AG04450 (cell line): ENCODE measurements at regions not wholly inside any gene's neighbourhood (a gene's known extent, or its start where the extent isn't known, plus 50 kb on each side); places are given as distances from the start of the nearest gene placed in this dataset.
"Not testable (repeated sequence)": the region's sequence is repeated elsewhere in the genome, so short reads cannot be mapped to it uniquely, and the experiment has no call there.

ENCODE experiments used
- CTCF ChIA-PET: fragments of 300-600, 350-600 bp; formaldehyde crosslinking; extraction: SDS; loops from one replicate; lab custom pipeline; 2022; ENCODE audit warnings: antibody characterized with exemption, inconsistent platforms; lab: Charles Lee
- POLR2A ChIA-PET: fragments of 350-600 bp; formaldehyde crosslinking; extraction: SDS; loops from one replicate; lab custom pipeline; 2021; ENCODE audit warnings: antibody characterized with exemption, inconsistent platforms; lab: Yijun Ruan, JAX
- DNase-seq: peaks from one replicate; pipeline ENCODE4 v3.0.0-alpha.2; 2011; ENCODE audit warnings: low read depth, low spot score
- H3K27ac ChIP-seq: one replicate; pipeline ENCODE4 v1.5.1; 2012; ENCODE audit warnings: low read depth, low read length, control low read depth
- H3K27me3 ChIP-seq: one replicate; pipeline ENCODE4 v1.6.0; 2012; ENCODE audit warnings: low read length; ENCODE audit not compliant: control insufficient read depth, insufficient read depth
- H3K4me3 ChIP-seq: 2 replicates; pipeline ENCODE4 v1.5.1; 2011; ENCODE audit warnings: mild to moderate bottlenecking, low read depth, low read length, control low read depth
- H3K9me3 ChIP-seq: 2 replicates; pipeline ENCODE4 v1.5.1; 2012; ENCODE audit warnings: low read length; ENCODE audit not compliant: control insufficient read depth, insufficient read depth
- TF ChIP-seq, protein P1 (sequence below): IDR thresholded peaks from 2 replicates; pipeline ENCODE4 v1.5.1; 2011; ENCODE audit warnings: low read depth, low read length, control low read depth, inconsistent platforms

DNA sequence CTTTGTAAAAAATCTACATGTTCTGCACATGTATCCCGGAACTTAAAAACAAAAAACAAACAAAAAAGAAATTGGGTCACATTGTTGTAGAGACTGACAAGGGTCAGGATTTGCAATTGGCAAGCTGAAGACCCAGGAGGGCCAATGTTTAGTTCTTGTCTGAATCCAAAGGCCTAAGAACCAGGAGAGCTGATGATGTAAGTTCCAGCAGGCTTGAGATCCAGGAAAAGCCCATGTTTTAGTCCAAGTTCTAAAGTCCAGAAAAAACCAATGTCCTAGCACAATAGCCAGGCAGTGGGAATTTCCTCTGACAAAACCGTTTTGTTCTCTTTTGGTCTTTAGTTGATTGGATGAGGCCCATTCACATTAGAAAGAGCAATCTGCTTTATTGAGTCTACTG lies 244.9 kb downstream of the DMAC1 start:
- TF ChIP-seq, protein P1, sequence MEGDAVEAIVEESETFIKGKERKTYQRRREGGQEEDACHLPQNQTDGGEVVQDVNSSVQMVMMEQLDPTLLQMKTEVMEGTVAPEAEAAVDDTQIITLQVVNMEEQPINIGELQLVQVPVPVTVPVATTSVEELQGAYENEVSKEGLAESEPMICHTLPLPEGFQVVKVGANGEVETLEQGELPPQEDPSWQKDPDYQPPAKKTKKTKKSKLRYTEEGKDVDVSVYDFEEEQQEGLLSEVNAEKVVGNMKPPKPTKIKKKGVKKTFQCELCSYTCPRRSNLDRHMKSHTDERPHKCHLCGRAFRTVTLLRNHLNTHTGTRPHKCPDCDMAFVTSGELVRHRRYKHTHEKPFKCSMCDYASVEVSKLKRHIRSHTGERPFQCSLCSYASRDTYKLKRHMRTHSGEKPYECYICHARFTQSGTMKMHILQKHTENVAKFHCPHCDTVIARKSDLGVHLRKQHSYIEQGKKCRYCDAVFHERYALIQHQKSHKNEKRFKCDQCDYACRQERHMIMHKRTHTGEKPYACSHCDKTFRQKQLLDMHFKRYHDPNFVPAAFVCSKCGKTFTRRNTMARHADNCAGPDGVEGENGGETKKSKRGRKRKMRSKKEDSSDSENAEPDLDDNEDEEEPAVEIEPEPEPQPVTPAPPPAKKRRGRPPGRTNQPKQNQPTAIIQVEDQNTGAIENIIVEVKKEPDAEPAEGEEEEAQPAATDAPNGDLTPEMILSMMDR = no peak
- Histone ChIP-seq H3K9me3 (no peaks in the 10 kb centered on the region), H3K4me3 (no peak overlapping the region), H3K27ac (no peak overlapping the region), H3K27me3 (no peaks in the 10 kb centered on the region)
- ChIA-PET POLR2A (no interaction called here), CTCF (no interaction called here)
- DNase-seq = no peak

DNA sequence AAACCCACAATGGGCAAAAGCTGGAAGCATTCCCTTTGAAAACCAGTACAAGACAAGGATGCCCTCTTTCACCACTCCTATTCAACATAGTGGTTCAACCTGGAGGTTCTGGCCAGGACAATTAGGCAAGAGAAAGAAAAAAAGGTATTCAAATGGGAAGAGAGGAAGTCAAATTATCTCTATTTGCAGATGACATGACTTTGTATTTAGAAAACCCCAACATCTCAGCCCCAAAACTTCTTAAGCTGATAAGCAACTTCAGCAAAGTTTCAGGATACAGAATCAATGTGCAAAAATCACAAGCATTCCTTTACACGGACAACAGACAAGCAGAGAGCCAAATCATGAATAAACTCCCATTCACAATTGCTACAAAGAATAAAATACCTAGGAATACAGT lies 246.9 kb downstream of the DMAC1 start:
- CTCF ChIA-PET, H3K9me3 ChIP-seq, H3K27me3 ChIP-seq, POLR2A ChIA-PET, H3K27ac ChIP-seq, H3K4me3 ChIP-seq, DNase-seq: not testable (repeated sequence)

DNA sequence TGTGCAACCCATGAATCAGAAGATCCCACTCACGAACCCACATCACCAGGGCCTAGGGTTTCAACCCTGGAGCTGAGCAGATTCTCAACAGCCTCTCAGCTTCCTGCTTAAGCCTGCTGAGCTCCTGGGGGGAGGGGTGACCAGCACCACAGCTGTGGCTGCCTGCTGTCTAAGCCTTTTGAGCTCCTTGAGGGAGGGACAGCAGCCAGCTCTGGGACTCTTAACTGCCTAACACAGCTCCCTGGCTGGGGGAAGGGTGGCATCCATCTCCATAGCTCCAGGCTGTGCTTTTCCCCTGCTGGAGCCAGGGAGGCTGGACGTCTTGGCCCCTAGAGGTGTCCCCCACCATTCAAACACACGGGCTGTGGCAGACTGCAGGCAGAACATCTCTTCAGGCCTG lies 250.3 kb downstream of the DMAC1 start:
- CTCF ChIA-PET = no interaction called here
- TF ChIP-seq, protein P1 = no peak
- no peak overlapping the region for H3K4me3 ChIP-seq

DNA sequence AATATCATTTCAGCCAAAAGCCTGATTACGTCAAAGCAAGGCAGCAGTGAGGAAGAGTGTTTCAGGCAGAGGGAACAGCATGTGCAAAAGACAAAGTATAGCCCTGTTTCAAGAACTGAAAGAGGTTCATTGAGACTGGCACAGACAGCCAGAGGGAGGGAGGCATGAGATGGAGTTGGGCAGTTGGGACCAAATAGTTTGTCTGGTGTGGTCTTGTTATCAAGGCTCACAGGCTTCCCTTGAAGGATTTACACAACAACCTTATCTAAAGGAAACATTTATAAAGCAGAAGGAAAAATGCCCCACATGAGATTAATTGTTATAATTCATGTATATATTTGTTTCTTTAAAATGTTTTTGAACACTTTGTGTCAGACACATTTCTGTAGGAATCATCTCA lies 253.3 kb downstream of the DMAC1 start:
- TF ChIP-seq, protein P1 = no peak
- H3K27ac ChIP-seq = no peak overlapping the region
- peaks cover 3% of the 10 kb centered on the region for H3K27me3 ChIP-seq
- ChIA-PET POLR2A (no interaction called here), CTCF (no interaction called here)
- H3K9me3 ChIP-seq = no peaks in the 10 kb centered on the region
- no peak overlapping the region for H3K4me3 ChIP-seq
- DNase-seq = no peak

More for the DNA sequence above, 250.3 kb downstream of the DMAC1 start:
- Histone ChIP-seq H3K9me3 (no peaks in the 10 kb centered on the region), H3K27me3 (no peaks in the 10 kb centered on the region), H3K27ac (no peak overlapping the region)
- POLR2A ChIA-PET = no interaction called here
- DNase-seq = no peak

DNA sequence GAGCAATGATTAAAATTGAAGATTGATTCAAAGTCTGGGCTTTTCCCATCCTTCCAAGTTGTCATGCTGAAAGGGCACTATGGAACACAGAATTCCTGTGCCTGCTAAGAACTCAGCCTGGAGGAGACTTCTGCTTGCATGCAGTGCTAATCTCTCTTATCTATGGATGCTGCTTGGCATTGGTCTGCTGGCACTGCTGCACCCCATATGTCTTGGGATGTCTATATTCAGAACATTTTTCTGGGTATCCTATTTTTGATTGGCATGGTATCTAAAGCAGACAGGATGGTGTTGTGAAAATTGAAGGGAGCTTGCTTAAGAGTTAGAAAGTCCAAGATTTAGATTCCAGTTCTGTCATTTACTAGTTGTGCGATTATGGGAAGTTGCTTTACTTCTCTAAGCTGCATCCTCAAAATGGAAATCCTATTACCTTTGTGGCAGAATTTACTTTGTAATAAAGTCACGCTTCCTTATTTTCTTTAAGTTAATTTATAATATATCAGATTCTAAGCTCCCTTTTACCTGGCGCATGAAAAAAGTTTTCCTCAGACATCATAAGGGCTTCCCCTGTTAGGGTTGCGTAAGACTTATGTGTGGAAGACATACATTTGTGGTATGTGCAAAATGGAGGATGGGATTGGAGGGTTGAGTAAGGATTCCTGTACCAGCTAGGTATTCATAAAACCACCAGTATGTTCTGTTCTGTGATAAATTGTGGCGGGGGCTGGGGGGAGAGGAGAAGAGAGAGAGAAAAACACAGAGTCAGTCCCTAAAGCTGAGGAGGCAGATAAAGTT lies 254.0 kb downstream of the DMAC1 start:
- ChIA-PET POLR2A (no interaction called here), CTCF (no interaction called here)
- TF ChIP-seq, protein P1 = no peak
- Histone ChIP-seq H3K27me3 (peaks cover 3% of the 10 kb centered on the region), H3K9me3 (no peaks in the 10 kb centered on the region), H3K27ac (no peak overlapping the region), H3K4me3 (no peak overlapping the region)
- DNase-seq = no peak
